Panc1 (cell line): ENCODE measurements at regions not wholly inside any gene's neighbourhood (a gene's known extent, or its start where the extent isn't known, plus 50 kb on each side); places are given as distances from the start of the nearest gene placed in this dataset.

Source experiments
- POLR2AphosphoS5 ChIP-seq: IDR thresholded peaks from 2 replicates; pipeline ENCODE4 v1.6.1; 2012; ENCODE audit warnings: mild to moderate bottlenecking, low read depth, low read length, moderate library complexity
- TCF7L2 ChIP-seq: IDR thresholded peaks from 2 replicates; pipeline ENCODE4 v1.6.1; 2011; ENCODE audit warnings: mild to moderate bottlenecking, low read depth, low read length, inconsistent platforms
- TF ChIP-seq, protein P1 (sequence below): fragments of 450-650 bp; IDR thresholded peaks from 2 replicates; pipeline ENCODE4 v1.5.1; 2017; ENCODE audit warnings: mild to moderate bottlenecking

DNA sequence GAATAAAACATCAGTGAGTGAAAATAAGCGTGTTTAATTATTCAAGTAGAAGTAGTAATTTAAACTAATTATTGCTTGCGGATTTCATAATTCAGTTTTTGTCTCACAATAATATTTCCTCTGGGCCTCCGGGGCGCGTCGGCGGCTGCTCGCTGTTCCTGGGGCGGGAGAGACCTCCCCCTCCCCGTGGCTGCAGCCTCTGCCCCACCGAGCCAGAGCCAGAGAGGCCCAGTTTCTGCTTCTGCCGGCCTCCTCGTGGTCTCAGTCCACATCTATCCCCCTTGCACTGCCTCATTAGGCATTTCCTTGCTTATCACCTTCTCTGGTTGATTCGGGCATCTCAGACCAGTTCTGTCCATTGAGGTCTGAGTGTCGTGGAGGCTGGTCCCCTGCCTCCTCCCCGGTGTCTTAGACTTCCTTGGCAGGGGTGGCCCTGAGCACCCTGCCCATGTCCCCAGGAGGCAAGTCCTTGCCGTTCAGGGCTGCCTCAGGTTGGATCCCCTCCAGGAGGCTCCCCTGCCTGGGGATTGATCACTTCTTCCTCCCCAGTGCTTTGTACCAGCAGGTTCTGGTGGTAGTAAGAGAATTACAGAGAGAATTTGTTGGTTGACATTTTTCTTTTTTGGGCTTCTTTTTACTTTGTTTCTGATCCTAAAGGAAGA is 78.0 kb downstream of the SLC25A47 start:
- TF ChIP-seq, protein P1, sequence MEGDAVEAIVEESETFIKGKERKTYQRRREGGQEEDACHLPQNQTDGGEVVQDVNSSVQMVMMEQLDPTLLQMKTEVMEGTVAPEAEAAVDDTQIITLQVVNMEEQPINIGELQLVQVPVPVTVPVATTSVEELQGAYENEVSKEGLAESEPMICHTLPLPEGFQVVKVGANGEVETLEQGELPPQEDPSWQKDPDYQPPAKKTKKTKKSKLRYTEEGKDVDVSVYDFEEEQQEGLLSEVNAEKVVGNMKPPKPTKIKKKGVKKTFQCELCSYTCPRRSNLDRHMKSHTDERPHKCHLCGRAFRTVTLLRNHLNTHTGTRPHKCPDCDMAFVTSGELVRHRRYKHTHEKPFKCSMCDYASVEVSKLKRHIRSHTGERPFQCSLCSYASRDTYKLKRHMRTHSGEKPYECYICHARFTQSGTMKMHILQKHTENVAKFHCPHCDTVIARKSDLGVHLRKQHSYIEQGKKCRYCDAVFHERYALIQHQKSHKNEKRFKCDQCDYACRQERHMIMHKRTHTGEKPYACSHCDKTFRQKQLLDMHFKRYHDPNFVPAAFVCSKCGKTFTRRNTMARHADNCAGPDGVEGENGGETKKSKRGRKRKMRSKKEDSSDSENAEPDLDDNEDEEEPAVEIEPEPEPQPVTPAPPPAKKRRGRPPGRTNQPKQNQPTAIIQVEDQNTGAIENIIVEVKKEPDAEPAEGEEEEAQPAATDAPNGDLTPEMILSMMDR = no peak
- TF ChIP-seq POLR2AphosphoS5 = no peak
- TF ChIP-seq TCF7L2 = no peak
